HFFc6 (cell line): ENCODE measurements at regions not wholly inside any gene's neighbourhood (a gene's known extent, or its start where the extent isn't known, plus 50 kb on each side); places are given as distances from the start of the nearest gene placed in this dataset.

Experiments
- DNase-seq: peaks from one replicate; pipeline ENCODE4 v3.0.0-alpha.2; 2018
- H3K27ac Mint-ChIP-seq: 2 replicates; pipeline ENCODE4 v1.8.0; 2020; ENCODE audit warnings: mild to moderate bottlenecking, mixed read lengths
- H3K27me3 Mint-ChIP-seq: 2 replicates; pipeline ENCODE4 v1.8.0; 2021; ENCODE audit warnings: mild to moderate bottlenecking, moderate library complexity, mixed read lengths; ENCODE audit not compliant: insufficient read depth
- H3K36me3 Mint-ChIP-seq: 2 replicates; pipeline ENCODE4 v1.8.0; 2021; ENCODE audit warnings: low read depth, mixed read lengths
- H3K4me1 Mint-ChIP-seq: 2 replicates; pipeline ENCODE4 v1.8.0; 2020; ENCODE audit warnings: low read depth, mixed read lengths
- H3K4me3 Mint-ChIP-seq: 2 replicates; pipeline ENCODE4 v1.8.0; 2020; ENCODE audit warnings: mild to moderate bottlenecking, moderate library complexity, mixed read lengths
- H3K9me3 Mint-ChIP-seq: 2 replicates; pipeline ENCODE4 v1.8.0; 2020; ENCODE audit warnings: mild to moderate bottlenecking, mixed read lengths
- TF ChIP-seq, protein P1 (sequence below): fragments of 200-600 bp; sonication (generic); IDR thresholded peaks from 2 replicates; pipeline ENCODE4 v1.5.0; 2021; ENCODE audit warnings: antibody characterized with exemption, mild to moderate bottlenecking

DNA sequence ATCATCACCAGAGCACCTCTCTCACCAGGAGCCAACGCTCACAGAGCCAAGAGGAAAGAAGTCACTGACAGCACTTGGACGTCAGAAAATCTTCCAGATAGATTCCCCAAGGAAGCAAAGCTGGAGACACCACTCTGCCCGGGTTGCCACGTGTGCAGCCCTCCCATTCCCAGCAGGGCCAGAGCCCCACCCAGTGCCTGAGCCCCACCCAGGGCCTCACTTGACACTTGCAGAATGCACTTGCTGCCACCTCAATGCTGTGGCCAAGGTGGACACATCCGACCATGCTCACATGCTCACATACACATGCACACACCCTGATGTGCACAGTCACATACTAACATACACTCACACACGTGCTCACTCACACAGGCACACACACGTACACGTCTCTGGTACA, 240.7 kb downstream of the RBFOX3 start:
- peaks cover 41% of the 10 kb centered on the region for H3K27me3 Mint-ChIP-seq
- no peak overlapping the region for H3K27ac Mint-ChIP-seq
- H3K4me1 Mint-ChIP-seq: no peaks in the 10 kb centered on the region
- no peaks in the 10 kb centered on the region for H3K9me3 Mint-ChIP-seq
- H3K4me3 Mint-ChIP-seq: no peak overlapping the region
- H3K36me3 Mint-ChIP-seq: no peaks in the 10 kb centered on the region
- TF ChIP-seq, protein P1, sequence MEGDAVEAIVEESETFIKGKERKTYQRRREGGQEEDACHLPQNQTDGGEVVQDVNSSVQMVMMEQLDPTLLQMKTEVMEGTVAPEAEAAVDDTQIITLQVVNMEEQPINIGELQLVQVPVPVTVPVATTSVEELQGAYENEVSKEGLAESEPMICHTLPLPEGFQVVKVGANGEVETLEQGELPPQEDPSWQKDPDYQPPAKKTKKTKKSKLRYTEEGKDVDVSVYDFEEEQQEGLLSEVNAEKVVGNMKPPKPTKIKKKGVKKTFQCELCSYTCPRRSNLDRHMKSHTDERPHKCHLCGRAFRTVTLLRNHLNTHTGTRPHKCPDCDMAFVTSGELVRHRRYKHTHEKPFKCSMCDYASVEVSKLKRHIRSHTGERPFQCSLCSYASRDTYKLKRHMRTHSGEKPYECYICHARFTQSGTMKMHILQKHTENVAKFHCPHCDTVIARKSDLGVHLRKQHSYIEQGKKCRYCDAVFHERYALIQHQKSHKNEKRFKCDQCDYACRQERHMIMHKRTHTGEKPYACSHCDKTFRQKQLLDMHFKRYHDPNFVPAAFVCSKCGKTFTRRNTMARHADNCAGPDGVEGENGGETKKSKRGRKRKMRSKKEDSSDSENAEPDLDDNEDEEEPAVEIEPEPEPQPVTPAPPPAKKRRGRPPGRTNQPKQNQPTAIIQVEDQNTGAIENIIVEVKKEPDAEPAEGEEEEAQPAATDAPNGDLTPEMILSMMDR: no peak
- DNase-seq: no peak

DNA sequence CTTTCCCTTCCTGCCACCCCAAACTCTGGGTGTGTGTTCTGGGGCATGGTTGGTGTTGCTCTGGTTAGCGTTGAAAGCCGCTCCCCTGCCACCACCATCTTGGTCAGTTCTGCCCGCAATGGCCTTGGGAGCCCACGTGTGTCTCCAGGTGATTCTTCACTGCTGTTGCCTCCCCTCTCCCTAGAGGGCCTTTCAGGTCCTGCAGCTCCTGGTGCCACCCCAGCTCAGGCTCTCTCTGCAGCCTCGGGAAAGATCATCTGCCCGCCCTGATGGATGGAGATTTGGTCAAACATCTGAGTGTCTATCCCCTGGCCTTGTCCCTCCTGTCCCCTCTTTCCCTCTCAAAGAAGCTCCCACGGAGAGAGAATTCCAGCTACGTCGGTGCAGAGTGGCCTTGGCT, 241.3 kb downstream of the RBFOX3 start:
- DNase-seq: no peak
- Mint-ChIP-seq H3K4me3 (no peak overlapping the region), H3K27ac (no peak overlapping the region), H3K4me1 (no peaks in the 10 kb centered on the region), H3K36me3 (no peaks in the 10 kb centered on the region), H3K9me3 (no peaks in the 10 kb centered on the region), H3K27me3 (peaks cover 35% of the 10 kb centered on the region)
- TF ChIP-seq, protein P1: no peak

DNA sequence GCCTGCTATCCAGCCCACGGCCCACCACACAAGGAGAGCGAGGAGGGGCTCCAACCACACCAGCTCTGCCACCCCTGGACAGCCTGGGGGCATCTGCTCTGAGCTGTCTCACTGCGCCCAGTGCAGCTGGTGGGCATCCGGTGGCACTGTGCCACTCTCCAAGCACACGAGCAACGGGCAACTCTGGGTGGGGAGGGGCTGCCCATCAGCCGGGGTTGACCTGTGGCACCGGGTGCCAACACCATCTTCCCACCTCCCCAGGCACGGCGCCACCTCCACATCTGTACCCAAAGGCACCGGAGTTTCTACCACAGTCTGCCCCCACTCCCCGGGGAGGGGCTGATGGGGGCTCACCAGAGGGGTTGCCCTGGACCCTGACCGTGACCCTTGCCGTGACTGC, 241.8 kb downstream of the RBFOX3 start:
- H3K9me3 Mint-ChIP-seq: no peaks in the 10 kb centered on the region
- no peaks in the 10 kb centered on the region for H3K36me3 Mint-ChIP-seq
- no peak for DNase-seq
- peaks cover 35% of the 10 kb centered on the region for H3K27me3 Mint-ChIP-seq
- H3K4me1 Mint-ChIP-seq: no peaks in the 10 kb centered on the region
- H3K27ac Mint-ChIP-seq: no peak overlapping the region
- TF ChIP-seq, protein P1: no peak
- H3K4me3 Mint-ChIP-seq: no peak overlapping the region

DNA sequence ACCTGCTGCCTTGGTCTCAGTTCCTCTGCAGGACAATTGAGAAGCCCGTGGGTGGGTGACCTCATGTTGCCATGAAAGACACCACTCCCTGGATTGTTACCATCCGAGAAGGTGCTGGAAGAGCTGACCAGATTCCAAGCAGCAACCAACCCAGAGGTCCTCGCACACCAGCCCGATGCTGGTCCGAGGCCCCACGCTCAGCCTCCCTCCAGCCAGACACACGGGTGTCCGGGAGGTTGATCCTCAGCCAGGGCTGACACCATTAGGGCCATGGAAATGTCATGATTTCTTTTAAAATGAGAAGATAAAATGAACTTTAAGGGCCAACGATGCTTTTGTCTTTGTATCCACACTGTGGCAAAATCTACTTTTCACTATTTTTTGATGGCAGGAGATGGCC, 242.3 kb downstream of the RBFOX3 start:
- TF ChIP-seq, protein P1: no peak
- H3K36me3 Mint-ChIP-seq: no peaks in the 10 kb centered on the region
- no peak overlapping the region for H3K27ac Mint-ChIP-seq
- no peak for DNase-seq
- H3K4me1 Mint-ChIP-seq: no peaks in the 10 kb centered on the region
- H3K4me3 Mint-ChIP-seq: no peak overlapping the region
- no peaks in the 10 kb centered on the region for H3K9me3 Mint-ChIP-seq
- H3K27me3 Mint-ChIP-seq: peaks cover 39% of the 10 kb centered on the region

DNA sequence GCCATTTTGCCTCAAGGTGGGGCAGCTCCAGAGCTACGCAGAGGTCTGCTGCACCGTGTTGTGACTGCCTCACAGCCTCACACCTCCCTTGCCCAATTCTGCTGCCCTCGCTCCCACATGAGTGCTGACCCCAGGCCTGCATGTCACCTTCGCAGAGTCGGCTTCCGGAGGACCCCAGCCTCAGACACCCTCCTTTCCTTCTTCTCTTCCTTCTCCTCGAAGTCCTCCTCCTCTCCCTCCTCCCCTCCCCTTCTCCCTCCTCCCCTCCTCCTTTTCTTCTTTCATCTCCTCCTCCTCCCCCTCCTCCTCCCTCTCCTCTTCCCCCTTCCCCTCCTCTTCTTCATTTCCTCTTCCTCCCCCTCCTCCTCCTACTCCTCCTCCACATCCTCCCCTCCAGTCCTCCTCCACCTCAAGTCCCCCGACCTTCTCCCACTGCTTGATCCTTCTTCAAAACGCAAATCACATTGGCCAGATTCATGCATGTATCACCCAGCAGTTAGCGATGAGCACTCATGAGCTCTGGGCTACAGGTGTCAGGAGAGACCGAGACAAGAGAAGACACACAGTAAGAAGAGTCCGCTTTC, 243.8 kb downstream of the RBFOX3 start:
- H3K27me3 Mint-ChIP-seq: peaks cover 43% of the 10 kb centered on the region
- no peaks in the 10 kb centered on the region for H3K4me1 Mint-ChIP-seq
- H3K27ac Mint-ChIP-seq: no peak overlapping the region
- H3K36me3 Mint-ChIP-seq: no peaks in the 10 kb centered on the region
- no peak overlapping the region for H3K4me3 Mint-ChIP-seq
- TF ChIP-seq, protein P1: no peak
- DNase-seq: no peak
- no peaks in the 10 kb centered on the region for H3K9me3 Mint-ChIP-seq
